NB4 (cell line): ENCODE measurements at regions not wholly inside any gene's neighbourhood (a gene's known extent, or its start where the extent isn't known, plus 50 kb on each side); places are given as distances from the start of the nearest gene placed in this dataset.

Experiments used
- POLR2A ChIP-seq: IDR thresholded peaks from 2 replicates; pipeline ENCODE4 v1.6.1; 2011; ENCODE audit warnings: mild to moderate bottlenecking; ENCODE audit not compliant: insufficient read length; ENCODE audit errors: extremely low read depth
- TF ChIP-seq, protein P1 (sequence below): IDR thresholded peaks from one replicate; pipeline ENCODE4 v1.5.1; 2012; ENCODE audit warnings: low read depth, low read length
- TF ChIP-seq, protein P2 (sequence below): IDR thresholded peaks from 2 replicates; pipeline ENCODE4 v1.6.1; 2011; ENCODE audit warnings: low read depth, low read length

DNA sequence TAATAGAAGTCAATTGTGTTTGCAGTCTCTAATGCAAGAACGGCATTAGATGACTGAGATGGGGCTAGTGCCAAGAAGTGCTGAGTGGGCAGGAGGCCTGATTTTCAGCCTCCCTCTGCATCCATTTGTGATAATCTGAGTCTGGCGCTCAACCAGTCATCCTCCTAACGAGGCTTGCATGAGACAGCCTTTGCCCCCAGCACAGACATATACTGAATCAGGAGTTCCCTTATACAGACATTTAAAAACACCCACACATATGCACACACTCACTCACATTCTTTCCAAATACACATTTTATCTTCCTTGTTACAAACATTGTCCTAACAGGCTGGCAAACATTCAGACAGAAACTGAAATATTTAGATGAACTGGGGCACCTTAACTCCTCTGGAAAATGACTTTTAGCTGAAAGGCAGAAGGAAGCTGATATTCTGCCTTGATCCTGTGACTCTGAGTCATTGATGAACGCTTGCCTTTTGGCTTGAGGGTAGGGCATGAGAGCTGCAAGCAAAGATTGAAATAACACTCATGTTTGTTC, 562.3 kb downstream of the DHX35 start:
- TF ChIP-seq, protein P1, sequence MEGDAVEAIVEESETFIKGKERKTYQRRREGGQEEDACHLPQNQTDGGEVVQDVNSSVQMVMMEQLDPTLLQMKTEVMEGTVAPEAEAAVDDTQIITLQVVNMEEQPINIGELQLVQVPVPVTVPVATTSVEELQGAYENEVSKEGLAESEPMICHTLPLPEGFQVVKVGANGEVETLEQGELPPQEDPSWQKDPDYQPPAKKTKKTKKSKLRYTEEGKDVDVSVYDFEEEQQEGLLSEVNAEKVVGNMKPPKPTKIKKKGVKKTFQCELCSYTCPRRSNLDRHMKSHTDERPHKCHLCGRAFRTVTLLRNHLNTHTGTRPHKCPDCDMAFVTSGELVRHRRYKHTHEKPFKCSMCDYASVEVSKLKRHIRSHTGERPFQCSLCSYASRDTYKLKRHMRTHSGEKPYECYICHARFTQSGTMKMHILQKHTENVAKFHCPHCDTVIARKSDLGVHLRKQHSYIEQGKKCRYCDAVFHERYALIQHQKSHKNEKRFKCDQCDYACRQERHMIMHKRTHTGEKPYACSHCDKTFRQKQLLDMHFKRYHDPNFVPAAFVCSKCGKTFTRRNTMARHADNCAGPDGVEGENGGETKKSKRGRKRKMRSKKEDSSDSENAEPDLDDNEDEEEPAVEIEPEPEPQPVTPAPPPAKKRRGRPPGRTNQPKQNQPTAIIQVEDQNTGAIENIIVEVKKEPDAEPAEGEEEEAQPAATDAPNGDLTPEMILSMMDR, result no peak
- TF ChIP-seq POLR2A, result no peak
- TF ChIP-seq, protein P2, sequence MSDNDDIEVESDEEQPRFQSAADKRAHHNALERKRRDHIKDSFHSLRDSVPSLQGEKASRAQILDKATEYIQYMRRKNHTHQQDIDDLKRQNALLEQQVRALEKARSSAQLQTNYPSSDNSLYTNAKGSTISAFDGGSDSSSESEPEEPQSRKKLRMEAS, result no peak
